Keratinocyte (primary cell): ENCODE measurements at regions not wholly inside any gene's neighbourhood (a gene's known extent, or its start where the extent isn't known, plus 50 kb on each side); places are given as distances from the start of the nearest gene placed in this dataset.

Experiments
- DNase-seq: peaks from one replicate; pipeline ENCODE4 v3.0.0-alpha.2; 2011; ENCODE audit warnings: low read depth, missing footprints, low spot score
- FAIRE-seq: peaks from 2 replicates; lab custom pipeline; 2011; peaks lifted over from hg19 to GRCh38; lab: Jason Lieb, UNC
- H2AFZ ChIP-seq: 2 replicates; pipeline ENCODE4 v1.6.0; 2012; ENCODE audit warnings: low read length, control low read depth, inconsistent platforms; ENCODE audit not compliant: control insufficient read depth
- H3K27ac ChIP-seq: 2 replicates; pipeline ENCODE4 v1.5.1; 2011; ENCODE audit warnings: low read length; ENCODE audit not compliant: control insufficient read depth, insufficient read depth
- H3K27me3 ChIP-seq: 3 replicates; pipeline ENCODE4 v1.6.0; 2011; ENCODE audit warnings: low read length; ENCODE audit not compliant: control insufficient read depth, insufficient read depth; ENCODE audit errors: extremely low read depth
- H3K36me3 ChIP-seq, 2 experiments: 2 replicates in 1 of 2; 3 replicates in 1 of 2; pipeline ENCODE4 v1.5.1; 2011; ENCODE audit warnings: low read length in 2 of 2, mild to moderate bottlenecking in 1 of 2; ENCODE audit not compliant: control insufficient read depth in 2 of 2, insufficient read depth in 2 of 2; ENCODE audit errors: extremely low read depth in 1 of 2
- H3K4me1 ChIP-seq: 3 replicates; pipeline ENCODE4 v1.5.1; 2011; ENCODE audit warnings: low read length; ENCODE audit not compliant: control insufficient read depth, insufficient read depth; ENCODE audit errors: extremely low read depth
- H3K4me2 ChIP-seq: 3 replicates; pipeline ENCODE4 v1.6.0; 2011; ENCODE audit warnings: low read depth, low read length; ENCODE audit not compliant: control insufficient read depth, insufficient read depth; ENCODE audit errors: extremely low read depth
- H3K4me3 ChIP-seq, 3 experiments: fragments of 200-600 bp in 1 of 3; sonication (generic) in 1 of 3; 2 replicates in 2 of 3; 3 replicates in 1 of 3; pipeline ENCODE4 v1.5.1; 2011 to 2016; ENCODE audit warnings: low read length in 3 of 3, mild to moderate bottlenecking in 3 of 3, control low read depth in 2 of 3, inconsistent platforms in 1 of 3, low read depth in 1 of 3, mixed read lengths in 1 of 3, mixed run types in 1 of 3, moderate library complexity in 1 of 3; ENCODE audit not compliant: control insufficient read depth in 2 of 3, insufficient read depth in 2 of 3; ENCODE audit errors: extremely low read depth in 1 of 3
- H3K79me2 ChIP-seq: 2 replicates; pipeline ENCODE4 v1.6.0; 2012; ENCODE audit warnings: low read length; ENCODE audit not compliant: control insufficient read depth, insufficient read depth
- H3K9ac ChIP-seq: 3 replicates; pipeline ENCODE4 v1.6.0; 2011; ENCODE audit warnings: low read length; ENCODE audit not compliant: control insufficient read depth, insufficient read depth; ENCODE audit errors: extremely low read depth
- H3K9me1 ChIP-seq: 3 replicates; pipeline ENCODE4 v1.6.0; 2011; ENCODE audit warnings: low read length; ENCODE audit not compliant: control insufficient read depth, insufficient read depth; ENCODE audit errors: extremely low read depth
- H3K9me3 ChIP-seq: 2 replicates; pipeline ENCODE4 v1.5.1; 2012; ENCODE audit warnings: low read depth, low read length; ENCODE audit not compliant: control insufficient read depth
- H4K20me1 ChIP-seq: 3 replicates; pipeline ENCODE4 v1.6.0; 2011; ENCODE audit warnings: low read length; ENCODE audit not compliant: control insufficient read depth, insufficient read depth; ENCODE audit errors: extremely low read depth
- EZH2 ChIP-seq: IDR thresholded peaks from one replicate; pipeline ENCODE4 v1.6.1; 2012; ENCODE audit warnings: inconsistent platforms, mild to moderate bottlenecking, low read length, moderate library complexity
- dilution Hi-C: fragments of 300-500 bp; cut with MboI; formaldehyde crosslinking; loops from one replicate; pipeline ENCODE4 v1.7.0; 2020; ENCODE audit warnings: low sequenced_read_pairs; ENCODE audit not compliant: extremely low pct_ligation_motif_present
- TF ChIP-seq, protein P1 (sequence below), 3 experiments: IDR thresholded peaks in 1 of 3; conservative IDR thresholded peaks in 1 of 3; optimal IDR thresholded peaks in 1 of 3; 2 replicates in 2 of 3; 3 replicates in 1 of 3; pipeline versions ENCODE3 to v1.5.1; 2011; ENCODE audit warnings: low read length in 3 of 3, mild to moderate bottlenecking in 3 of 3, moderate library complexity in 2 of 3, control low read depth in 1 of 3, inconsistent platforms in 1 of 3; ENCODE audit not compliant: insufficient read depth in 2 of 3; ENCODE audit errors: extremely low read depth in 1 of 3

DNA sequence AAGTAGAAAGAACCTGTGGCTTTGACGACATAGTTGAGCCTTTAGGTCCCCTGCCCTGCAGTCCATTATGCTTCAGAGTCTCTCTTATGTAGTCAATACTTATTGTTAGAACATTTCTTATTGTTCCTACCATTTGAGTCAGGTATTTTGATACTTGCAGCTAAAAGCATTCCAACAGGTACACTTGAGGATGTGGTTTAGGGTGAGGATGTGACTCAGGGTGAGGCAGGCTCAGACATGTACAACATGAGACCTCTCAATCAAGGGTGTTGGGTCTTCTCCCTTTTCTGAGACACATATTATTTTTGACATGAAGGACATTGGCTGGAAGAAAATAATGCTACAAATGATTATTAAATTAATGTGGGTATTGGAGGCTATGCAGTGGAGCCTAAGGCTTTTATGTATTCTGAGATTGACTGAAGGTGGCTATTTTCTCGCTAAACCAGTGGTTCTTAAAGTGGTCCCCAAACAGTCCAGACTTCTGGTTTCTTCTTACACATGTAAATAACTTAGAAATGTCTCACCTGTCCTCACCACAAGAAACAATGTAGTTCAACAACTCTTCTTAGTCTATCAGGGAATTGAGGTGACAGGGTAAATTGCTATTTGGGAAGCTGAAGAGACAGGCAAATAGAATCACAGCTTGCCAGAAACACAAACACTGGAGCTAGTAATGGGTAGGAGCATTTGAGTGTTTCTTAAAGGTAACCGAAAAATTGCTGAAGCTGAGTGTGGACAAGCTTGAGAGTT lies 135.5 kb upstream of the ZPLD1 start:
- TF ChIP-seq EZH2, result no peak
- TF ChIP-seq, protein P1, sequence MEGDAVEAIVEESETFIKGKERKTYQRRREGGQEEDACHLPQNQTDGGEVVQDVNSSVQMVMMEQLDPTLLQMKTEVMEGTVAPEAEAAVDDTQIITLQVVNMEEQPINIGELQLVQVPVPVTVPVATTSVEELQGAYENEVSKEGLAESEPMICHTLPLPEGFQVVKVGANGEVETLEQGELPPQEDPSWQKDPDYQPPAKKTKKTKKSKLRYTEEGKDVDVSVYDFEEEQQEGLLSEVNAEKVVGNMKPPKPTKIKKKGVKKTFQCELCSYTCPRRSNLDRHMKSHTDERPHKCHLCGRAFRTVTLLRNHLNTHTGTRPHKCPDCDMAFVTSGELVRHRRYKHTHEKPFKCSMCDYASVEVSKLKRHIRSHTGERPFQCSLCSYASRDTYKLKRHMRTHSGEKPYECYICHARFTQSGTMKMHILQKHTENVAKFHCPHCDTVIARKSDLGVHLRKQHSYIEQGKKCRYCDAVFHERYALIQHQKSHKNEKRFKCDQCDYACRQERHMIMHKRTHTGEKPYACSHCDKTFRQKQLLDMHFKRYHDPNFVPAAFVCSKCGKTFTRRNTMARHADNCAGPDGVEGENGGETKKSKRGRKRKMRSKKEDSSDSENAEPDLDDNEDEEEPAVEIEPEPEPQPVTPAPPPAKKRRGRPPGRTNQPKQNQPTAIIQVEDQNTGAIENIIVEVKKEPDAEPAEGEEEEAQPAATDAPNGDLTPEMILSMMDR (optimal IDR thresholded peaks at IDR 0.05 in 1 of 3, IDR thresholded peaks at IDR 0.05 in 1 of 3, conservative IDR thresholded peaks at IDR 0.05 in 1 of 3; ENCODE audit: extremely low read depth in 1 of 3, insufficient read depth in 2 of 3, low read length in 3 of 3), result no peak
- dilution Hi-C loops, result no loop called here
- Histone ChIP-seq H3K27ac (peak overlapping the region; percentile 39), H2AFZ (no peak overlapping the region), H4K20me1 (no peaks in the 10 kb centered on the region), H3K4me2 (peak overlapping the region; percentile 39), H3K9ac (no peak overlapping the region), H3K36me3 (no peaks in the 10 kb centered on the region), H3K4me1 (peaks cover 23% of the 10 kb centered on the region), H3K9me3 (no peaks in the 10 kb centered on the region), H3K27me3 (no peaks in the 10 kb centered on the region), H3K4me3 (no peak overlapping the region), H3K79me2 (no peaks in the 10 kb centered on the region), H3K9me1 (no peaks in the 10 kb centered on the region)
- FAIRE-seq (peak; percentile 96), DNase-seq (peak; percentile 97)

DNA sequence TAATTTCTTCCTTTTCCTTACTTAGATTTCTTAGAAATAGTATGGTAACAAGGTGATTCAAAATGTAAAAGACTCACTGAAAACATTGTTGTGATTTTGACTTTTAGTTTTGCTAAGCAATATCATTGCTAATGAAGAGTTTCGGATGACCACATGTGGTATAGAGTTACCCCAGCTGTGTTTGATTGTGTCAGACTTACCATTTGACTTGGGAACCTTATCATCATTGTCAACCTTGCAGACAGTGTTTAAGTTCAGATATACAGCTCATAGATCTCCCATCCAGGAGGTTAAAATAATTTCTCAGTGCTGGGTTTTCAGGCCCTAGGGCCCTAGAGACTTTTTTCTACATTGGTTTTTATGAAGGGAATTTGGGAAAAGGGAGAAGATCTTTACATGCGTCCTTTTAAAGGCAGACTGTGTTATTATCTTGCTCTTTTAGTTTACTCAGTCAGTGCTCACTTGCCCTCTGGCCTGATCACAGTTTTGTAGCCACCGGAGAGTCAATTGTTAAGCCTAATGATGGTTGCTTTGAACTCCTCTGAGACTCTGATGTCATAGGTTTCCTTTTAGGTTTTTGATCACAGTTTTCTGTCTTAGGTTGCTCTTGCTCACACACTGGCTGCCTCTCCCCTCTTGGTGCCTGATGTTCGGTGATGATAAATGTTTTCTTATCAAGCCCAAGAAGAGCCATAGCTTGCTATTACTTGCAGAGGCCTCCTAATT lies 133.5 kb upstream of the ZPLD1 start:
- Histone ChIP-seq H3K9ac (no peak overlapping the region), H3K79me2 (no peaks in the 10 kb centered on the region), H3K4me1 (peaks cover 23% of the 10 kb centered on the region), H2AFZ (peak overlapping the region; percentile 4), H4K20me1 (no peaks in the 10 kb centered on the region), H3K4me3 (no peak overlapping the region), H3K36me3 (no peaks in the 10 kb centered on the region), H3K27ac (no peak overlapping the region), H3K4me2 (no peak overlapping the region), H3K9me1 (no peaks in the 10 kb centered on the region), H3K27me3 (no peaks in the 10 kb centered on the region), H3K9me3 (no peaks in the 10 kb centered on the region)
- dilution Hi-C loops, result no loop called here
- FAIRE-seq (peak; percentile 51), DNase-seq (no peak)
- TF ChIP-seq, protein P1 (optimal IDR thresholded peaks at IDR 0.05 in 1 of 3, IDR thresholded peaks at IDR 0.05 in 1 of 3, conservative IDR thresholded peaks at IDR 0.05 in 1 of 3; ENCODE audit: extremely low read depth in 1 of 3, insufficient read depth in 2 of 3, low read length in 3 of 3), result no peak
- TF ChIP-seq EZH2, result no peak
